Brain microvascular endothelial cell (primary cell): ENCODE measurements at regions not wholly inside any gene's neighbourhood (a gene's known extent, or its start where the extent isn't known, plus 50 kb on each side); places are given as distances from the start of the nearest gene placed in this dataset.

Experiments
- DNase-seq: peaks from one replicate; pipeline ENCODE4 v3.0.0-alpha.2; 2020
- H3K27ac ChIP-seq: fragments of 250-450 bp; sonication (Bioruptor Pico); 2 replicates; pipeline ENCODE4 v1.5.1; 2020; ENCODE audit warnings: mild to moderate bottlenecking, moderate library complexity
- H3K27me3 ChIP-seq: fragments of 250-450 bp; sonication (Bioruptor Pico); replicated peaks from 2 replicates; pipeline ENCODE4 v1.5.1; 2020; ENCODE audit warnings: mild to moderate bottlenecking
- H3K36me3 ChIP-seq: fragments of 250-450 bp; sonication (Bioruptor Pico); replicated peaks from 2 replicates; pipeline ENCODE4 v1.5.1; 2020; ENCODE audit warnings: mild to moderate bottlenecking
- H3K4me3 ChIP-seq: 2 replicates; pipeline ENCODE4 v1.5.1; 2011; ENCODE audit warnings: low read depth, mild to moderate bottlenecking, control low read depth, low read length, moderate library complexity
- in situ Hi-C: cut with HindIII; loops from 2 replicates; pipeline ENCODE4 v1.10.0; 2017; ENCODE audit warnings: low sequenced_read_pairs, low pct_ligation_motif_present
- TF ChIP-seq, protein P1 (sequence below): IDR thresholded peaks from 2 replicates; pipeline ENCODE4 v1.5.1; 2011; ENCODE audit warnings: low read depth, mild to moderate bottlenecking, moderate library complexity, low read length, control low read depth, inconsistent platforms; ENCODE audit errors: missing control alignments

GRCh38 chr16:35249051-35249450, 1789.6 kb downstream of the TP53TG3F start:
- Histone ChIP-seq H3K4me3 (no peak overlapping the region), H3K27ac (no peak overlapping the region), H3K36me3 (no peaks in the 10 kb centered on the region), H3K27me3 (no peaks in the 10 kb centered on the region)
- TF ChIP-seq, protein P1, sequence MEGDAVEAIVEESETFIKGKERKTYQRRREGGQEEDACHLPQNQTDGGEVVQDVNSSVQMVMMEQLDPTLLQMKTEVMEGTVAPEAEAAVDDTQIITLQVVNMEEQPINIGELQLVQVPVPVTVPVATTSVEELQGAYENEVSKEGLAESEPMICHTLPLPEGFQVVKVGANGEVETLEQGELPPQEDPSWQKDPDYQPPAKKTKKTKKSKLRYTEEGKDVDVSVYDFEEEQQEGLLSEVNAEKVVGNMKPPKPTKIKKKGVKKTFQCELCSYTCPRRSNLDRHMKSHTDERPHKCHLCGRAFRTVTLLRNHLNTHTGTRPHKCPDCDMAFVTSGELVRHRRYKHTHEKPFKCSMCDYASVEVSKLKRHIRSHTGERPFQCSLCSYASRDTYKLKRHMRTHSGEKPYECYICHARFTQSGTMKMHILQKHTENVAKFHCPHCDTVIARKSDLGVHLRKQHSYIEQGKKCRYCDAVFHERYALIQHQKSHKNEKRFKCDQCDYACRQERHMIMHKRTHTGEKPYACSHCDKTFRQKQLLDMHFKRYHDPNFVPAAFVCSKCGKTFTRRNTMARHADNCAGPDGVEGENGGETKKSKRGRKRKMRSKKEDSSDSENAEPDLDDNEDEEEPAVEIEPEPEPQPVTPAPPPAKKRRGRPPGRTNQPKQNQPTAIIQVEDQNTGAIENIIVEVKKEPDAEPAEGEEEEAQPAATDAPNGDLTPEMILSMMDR, result no peak
- in situ Hi-C loops, result no loop called here
- DNase-seq, result no peak

- no peak for DNase-seq
Measured at GRCh38 chr16:35252356-35252936, 1793.0 kb downstream of the TP53TG3F start.

DNA sequence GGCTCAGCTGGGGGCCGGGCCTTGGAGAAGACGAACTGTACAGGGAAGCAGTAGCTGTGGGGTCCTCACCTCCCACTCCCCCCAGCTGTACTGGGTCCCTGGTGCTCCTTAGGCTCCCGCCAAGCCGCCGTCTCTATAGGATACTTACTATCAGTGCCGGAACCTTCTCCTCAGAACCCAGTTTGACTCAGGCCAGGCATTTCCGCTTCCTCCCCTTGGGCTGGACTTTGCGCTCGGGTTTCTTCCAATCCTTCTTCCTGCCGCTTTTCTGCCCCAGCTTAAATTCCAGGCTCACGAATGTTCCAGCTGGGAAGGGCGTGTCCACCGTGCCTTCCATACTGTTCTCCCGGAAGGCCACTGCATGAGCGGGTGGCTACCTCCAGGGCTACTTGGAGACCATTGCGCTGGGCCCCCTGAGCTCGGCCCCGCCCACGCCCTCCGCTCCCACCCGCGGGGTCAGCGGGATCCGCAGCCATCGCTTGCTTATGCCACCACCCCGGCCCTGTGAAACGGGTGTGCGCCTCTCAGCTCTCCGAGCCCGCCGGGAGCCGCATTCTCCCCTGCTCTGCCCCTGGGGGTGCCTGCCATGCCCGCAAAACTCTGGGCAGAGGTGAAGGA, 1795.9 kb downstream of the TP53TG3F start:
- Histone ChIP-seq H3K27ac (no peak overlapping the region), H3K36me3 (no peaks in the 10 kb centered on the region), H3K4me3 (no peak overlapping the region), H3K27me3 (no peaks in the 10 kb centered on the region)
- TF ChIP-seq, protein P1, result no peak
- no peak for DNase-seq
- in situ Hi-C loops, result no loop called here

More at GRCh38 chr16:35252356-35252936, 1793.0 kb downstream of the TP53TG3F start:
- Histone ChIP-seq H3K4me3 (no peak overlapping the region), H3K27me3 (no peaks in the 10 kb centered on the region), H3K36me3 (no peaks in the 10 kb centered on the region), H3K27ac (no peak overlapping the region)
- in situ Hi-C loops, result no loop called here
- TF ChIP-seq, protein P1, result no peak

DNA sequence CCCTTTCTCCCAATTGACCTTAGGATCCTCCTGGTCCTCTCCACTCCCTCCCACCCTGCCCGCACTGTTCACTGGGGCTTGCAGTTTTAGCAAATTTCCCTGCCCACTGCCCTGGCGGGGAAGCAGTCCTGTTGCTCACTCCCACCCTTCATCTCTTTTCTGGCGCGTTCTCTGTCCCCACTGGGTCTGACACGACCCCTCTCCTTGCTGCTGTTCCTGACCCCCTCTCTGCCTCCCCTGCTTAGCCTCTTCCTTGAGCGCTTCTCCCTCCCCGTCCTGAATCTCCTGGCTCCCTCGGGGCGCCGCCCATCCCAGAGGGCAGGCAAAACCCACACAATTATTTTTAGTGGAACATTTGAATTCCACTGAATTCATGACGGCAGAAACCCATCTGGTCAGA, 1796.4 kb downstream of the TP53TG3F start:
- Histone ChIP-seq H3K27ac (no peak overlapping the region), H3K27me3 (no peaks in the 10 kb centered on the region), H3K36me3 (no peaks in the 10 kb centered on the region), H3K4me3 (no peak overlapping the region)
- DNase-seq, result no peak
- in situ Hi-C loops, result no loop called here
- TF ChIP-seq, protein P1, result no peak

- in situ Hi-C loops, result no loop called here
- H3K27me3 ChIP-seq, result no peaks in the 10 kb centered on the region
- no peaks in the 10 kb centered on the region for H3K36me3 ChIP-seq
- H3K4me3 ChIP-seq, result no peak overlapping the region
- no peak overlapping the region for H3K27ac ChIP-seq
- TF ChIP-seq, protein P1, result no peak
- no peak for DNase-seq
Measured at GRCh38 chr16:35258381-35258780, 1799.0 kb downstream of the TP53TG3F start.

- no peak overlapping the region for H3K27ac ChIP-seq
- DNase-seq, result no peak
- in situ Hi-C loops, result no loop called here
- no peaks in the 10 kb centered on the region for H3K27me3 ChIP-seq
- TF ChIP-seq, protein P1, result no peak
- no peaks in the 10 kb centered on the region for H3K36me3 ChIP-seq
- H3K4me3 ChIP-seq, result no peak overlapping the region
Measured at GRCh38 chr16:35295856-35296255, 1836.4 kb downstream of the TP53TG3F start.
